CD1c-positive myeloid dendritic cell (primary cell): ENCODE measurements at regions not wholly inside any gene's neighbourhood (a gene's known extent, or its start where the extent isn't known, plus 50 kb on each side); places are given as distances from the start of the nearest gene placed in this dataset.

ENCODE experiments used
- DNase-seq: peaks from one replicate; pipeline ENCODE4 v3.0.0-alpha.2; 2016; ENCODE audit errors: extremely low spot score

DNA sequence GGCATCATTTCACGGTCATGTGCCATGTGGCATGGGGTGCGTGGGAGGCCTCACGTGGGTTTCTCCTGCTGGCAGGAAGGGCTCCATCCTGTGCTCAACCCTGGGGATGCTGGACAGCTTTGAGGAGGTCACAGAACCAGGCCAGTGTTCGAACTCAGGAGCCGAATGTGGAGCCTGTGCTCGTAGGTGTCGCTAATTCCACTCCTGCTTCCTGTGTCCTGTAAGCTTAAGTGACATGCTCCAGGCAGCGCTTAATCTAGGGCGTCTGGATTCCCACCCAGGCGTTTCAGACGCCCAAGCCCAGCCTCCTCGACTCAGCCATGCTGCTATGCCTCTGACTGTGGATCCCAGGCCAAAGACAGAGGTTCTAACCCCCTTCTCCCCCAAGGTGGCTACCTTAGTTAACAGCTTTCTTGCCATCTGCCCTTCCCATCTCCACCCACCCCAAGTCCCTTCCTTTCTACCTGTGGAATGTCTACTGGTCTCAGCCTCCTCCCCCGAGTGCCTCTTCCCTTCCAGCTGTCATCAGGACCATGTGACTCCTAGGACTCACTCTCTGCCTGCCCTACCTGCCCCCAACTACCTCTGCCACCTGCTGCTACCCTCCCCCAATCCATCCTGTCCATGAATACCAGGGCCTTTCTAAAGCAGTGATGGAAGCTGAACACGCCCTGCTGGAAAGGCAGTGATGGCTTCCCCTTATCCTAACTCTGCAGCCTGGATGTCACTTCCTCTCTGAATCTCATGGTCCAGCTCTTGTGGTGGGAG, 255.1 kb downstream of the CDH26 start:
- DNase-seq = no peak

DNA sequence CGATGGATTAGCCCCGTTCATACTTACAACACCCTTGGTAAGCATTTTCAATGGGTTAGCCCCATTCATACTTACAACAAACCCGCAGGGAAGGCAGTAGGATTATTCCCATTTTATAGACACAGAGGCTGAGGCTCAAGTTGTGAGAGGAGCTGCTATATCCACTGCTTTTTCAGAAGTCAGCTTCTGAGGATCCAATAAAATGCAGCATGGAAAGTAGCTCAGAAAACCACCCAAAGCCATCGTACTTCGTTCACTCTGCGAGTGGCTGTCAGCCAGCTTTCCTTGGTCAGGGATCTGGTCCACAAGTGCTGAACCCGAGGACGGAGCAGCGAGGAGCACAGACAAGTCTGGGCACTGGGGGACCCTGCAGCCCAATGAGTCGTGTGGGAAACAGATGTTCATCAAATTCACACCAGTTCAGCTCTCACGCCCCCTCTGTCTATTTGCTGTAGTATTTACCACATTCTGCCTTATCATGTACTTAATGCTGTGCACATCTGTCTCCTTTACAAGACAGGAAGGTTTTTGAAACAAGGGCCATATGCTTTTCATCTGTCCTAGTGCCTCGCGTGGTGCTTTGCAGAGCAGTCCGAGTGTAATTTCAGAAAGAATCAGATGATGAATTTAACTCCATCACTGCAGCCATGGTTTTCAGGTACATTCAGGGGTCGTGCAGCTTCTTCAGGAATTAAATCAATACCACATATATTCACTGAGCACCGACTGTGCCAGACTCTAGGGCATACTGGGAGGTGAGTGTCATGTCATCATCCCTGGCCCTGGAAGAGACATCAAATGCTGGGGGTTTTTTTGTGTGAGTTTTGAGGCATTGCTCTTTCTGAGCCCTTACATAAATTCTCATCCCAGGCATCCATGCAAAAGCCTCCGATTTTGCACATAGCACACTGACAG, 256.9 kb downstream of the CDH26 start:
- no peak for DNase-seq

DNA sequence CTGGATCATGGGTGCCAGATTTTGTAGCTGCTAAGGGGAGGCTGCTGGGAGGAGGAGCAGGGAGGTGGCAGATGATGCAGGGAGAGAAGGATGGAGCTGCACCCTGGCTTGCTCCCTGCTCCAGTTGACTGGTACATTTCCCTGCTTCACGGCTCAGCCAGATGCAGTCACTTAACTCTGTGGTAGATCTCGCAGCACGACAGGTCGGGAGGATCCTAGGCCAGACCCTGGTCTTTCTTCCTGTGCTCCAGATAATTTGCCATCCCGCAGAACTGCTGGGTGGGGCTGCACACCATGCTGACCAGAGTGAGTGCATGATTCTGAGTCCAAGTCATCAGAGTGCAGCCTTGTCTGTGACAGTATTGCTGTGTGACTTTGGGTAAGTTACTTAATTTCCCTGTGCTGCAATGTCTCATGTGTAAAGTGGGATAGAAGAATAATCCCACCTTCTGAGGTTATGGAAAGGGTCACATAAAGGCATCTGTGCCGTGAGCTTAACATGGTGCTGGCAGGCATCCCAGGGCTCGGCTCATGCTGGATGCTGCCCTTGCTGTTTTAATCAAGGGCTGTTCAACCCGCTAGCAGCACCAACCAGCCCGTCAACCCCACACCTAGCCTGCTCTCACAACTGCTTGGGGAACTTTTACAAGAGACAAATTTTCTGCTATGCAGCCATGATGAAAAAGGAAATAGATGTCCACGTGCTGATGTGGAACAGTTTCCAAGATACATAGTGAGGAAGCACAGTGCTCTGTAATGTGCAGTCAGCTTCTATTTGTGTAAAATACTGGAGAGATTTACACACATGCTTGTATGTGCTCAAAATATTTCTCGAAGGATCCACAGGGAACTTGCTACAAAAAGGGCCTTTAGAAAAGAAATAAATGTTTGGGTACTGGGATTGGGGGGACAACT, 257.9 kb downstream of the CDH26 start:
- DNase-seq = no peak

DNA sequence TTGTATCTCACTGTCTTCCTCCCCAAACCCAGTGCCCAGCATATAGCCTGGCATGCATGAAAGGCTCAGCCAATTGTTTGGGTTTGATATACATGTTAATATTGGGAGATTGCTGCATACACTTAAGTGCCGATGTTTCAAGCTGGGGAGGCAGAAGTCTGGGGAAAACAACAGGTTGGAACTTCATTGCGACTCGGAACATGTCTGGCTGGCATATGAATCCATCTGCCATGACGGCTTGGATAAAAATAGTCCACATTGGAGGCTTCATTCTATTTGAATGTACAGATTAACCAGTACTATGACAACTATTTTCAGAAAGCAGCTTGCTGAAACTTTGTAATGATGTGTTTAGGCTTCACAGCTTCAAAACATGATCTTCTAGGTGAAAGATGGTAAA, 261.0 kb downstream of the CDH26 start:
- no peak for DNase-seq

DNA sequence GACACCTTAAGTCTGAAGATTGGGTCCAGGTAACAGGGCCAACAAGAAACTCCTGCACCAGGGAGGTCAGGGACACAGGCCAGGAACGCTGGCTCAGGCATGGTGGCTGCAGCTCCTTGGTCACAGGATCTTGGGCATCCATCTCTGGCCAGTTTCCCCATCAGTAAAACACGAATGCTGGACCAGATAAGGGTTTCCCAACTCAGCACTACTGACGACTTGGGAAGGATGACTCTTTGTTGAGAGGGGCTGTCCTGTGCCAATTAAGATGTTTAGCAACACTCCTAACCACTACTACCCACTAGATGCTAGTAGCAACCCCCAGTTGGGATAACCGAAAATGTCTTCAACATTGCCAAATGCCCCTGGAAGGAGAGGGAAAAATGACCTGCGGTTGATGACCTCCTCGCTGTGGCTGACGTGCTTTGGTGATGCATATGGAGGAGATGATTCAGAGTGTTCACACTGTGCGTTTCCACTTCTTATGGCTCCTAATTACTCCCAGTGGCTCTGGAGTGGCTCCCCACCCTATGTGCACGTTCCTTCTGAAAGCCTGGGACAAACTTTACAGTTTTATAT, 261.9 kb downstream of the CDH26 start:
- DNase-seq = no peak

DNA sequence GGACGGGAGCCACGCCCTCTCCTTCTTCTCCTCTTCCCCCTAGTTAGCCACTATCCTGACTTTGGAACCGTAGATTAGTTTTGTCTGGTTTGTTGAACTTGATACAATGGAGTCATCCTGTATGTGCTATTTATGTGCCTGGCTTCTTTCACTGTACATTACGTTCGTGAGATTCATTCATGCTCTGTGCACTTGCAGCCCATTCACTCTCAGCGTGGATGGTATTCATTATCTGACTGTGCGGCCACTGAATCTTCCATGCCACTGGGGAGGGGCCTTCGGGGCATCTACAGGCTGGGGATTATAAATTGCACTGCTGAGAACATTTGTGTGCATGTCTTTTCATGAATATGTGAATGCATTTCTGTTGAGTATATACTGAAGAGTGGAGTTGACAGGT, 262.5 kb downstream of the CDH26 start:
- DNase-seq = no peak

DNA sequence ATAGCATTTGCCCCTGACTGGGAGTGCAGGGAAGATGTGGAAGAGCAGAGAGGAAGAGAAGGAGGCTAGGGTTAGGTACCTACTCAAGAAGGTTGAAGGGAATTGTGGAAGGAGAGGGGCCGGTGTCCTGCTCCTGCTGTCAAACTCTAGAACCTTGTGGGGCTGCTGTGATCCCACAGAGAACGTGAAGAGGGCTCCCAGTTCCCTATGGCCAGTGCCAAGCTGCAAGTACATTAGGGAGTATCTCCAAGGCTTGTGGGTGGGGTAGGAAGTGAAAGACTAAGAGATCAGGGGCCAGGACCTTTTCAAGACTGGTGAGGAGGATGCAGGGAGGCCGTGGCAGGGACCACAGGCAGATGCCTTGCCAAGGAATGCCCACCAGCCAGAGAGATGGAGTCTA, 263.4 kb downstream of the CDH26 start:
- no peak for DNase-seq

DNA sequence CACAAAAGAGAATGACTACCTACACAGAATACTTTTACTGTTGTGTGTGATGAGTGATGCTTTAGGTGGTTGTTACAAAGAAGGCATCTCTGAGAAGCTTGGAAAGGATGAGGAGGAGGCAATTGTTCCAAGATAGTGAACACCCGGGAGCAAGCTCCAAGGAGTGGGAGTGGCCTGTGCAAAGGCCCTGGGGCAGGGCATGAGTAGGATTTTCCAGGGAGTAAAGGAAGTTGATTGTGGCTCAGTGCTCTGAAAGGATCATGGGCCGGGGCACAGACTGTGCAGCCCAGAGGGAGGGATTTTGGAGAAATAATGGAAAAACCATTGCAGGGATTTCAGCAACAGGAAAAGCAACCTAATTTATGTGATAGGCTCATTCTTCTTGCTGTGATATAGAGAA, 264.3 kb downstream of the CDH26 start:
- DNase-seq = no peak

DNA sequence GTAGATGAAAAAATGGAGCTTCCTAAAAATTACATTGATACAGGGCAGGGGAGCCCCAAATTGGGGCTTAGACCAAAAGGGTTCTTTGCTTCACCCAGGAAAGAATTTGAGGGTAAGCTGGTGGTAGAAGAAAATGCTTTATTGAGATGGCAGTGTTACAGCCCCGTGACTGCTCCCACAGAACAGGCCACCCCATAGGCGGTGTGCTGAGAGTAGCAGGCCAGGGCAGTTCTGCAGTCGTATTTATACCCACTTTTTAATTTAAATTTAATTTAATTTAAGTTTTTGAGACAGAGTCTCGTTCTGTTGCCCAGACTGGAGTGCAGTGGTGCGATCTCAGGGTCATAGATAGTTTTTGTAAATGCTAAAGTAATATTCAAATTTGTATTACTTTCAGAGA, 265.0 kb downstream of the CDH26 start:
- DNase-seq = no peak

DNA sequence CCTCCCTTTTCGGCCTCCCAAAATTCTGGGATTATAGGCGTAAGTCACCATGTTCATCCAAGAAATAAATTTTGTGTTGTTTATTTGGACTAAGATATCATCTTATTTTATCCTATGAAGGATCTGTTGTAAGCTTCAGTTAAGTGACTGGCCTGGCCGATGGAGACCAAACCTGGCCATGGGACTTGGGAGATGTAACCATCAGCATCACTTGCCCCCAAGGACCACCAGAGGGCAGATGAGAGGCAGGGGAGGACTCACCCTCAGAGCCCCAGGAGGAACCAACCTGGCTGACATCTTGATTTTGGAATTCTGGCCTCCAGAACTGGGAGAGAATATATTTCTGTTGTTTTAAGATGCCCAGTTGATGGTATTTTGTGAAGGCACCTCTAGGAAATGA, 266.7 kb downstream of the CDH26 start:
- no peak for DNase-seq

DNA sequence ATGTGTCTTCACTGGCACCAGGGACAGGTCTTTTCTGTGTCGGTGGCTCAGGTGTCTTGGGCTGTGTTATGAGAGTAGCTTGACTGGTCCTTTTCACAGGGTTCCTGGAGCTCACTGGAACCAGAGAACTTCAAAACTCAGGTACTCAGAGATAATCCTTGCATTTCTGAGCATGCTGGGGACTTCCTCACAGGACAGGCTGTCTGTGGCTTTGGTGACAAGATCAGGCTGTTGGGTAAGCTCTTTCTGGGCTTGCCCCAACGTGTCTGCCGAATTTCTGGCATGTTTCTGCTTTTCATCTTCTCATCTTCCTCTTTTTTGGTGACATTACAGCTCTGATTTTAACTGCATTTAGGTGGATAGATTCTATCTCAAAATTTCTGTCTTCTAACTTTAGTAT, 270.0 kb downstream of the CDH26 start:
- peak; percentile 73 for DNase-seq

DNA sequence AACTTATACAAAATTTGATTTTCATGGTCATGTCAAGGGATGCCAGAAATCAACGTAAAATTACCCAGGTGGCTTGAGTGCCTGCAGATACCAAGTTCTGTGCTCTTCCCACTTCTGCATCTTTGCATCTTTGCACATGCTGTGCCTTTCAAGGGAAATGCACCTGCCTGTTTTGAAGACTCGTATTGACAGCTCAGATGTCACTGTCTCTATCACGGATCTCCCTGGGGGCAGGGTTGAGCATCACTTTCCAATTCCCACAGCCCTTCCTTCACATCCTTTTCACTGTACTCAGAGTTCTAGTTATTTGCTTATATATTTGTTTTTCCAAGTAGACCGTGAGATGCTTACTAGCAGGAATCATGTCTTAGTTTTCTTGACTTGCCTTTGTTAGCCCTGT, 274.2 kb downstream of the CDH26 start:
- DNase-seq = no peak

DNA sequence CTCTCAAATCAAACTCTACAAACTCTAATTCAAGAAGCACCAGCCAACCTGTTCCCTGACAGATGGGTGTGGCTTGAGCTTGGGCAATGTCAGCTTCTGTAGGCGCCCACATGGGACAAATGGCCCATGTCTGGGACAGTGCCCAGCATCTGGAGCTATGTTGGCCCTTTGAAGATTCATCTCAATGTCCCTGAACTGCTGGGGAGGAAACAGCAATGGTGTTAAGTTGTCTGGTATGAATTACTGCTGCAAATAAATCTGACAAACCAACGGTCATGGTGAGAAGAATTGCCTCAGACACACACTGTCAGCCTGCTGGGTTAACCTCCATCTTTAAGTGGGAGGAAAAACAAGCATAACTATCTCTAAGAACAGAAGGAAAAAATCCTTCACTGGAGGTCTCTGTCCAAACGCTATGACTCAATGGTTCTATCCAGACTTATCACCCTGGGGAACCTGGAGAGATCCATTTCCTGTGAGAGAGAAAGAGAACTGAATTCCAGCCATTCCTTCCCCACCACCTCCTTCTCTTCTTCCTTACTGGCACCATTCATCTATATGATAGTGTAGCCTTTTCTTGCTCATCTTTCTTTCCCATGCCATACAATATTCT, 274.9 kb downstream of the CDH26 start:
- no peak for DNase-seq

DNA sequence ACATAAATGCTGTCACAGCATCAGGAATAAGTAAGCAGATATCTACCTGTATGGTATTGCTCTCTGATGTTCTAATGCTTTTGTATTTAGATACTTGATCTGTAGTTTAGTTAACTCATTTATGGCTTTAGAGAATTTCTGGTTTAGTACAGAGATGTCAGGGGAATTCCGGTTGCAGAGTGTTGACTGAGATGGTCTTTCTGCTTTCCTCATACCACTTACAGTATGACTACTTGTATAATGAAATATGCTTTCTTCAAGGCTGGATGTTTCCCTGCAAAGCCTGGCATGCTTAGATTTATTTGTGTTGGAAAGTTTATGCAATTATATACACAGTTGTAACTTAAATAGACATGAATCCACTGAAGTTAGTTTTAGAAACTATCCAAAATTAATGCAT, 278.4 kb downstream of the CDH26 start:
- no peak for DNase-seq

DNA sequence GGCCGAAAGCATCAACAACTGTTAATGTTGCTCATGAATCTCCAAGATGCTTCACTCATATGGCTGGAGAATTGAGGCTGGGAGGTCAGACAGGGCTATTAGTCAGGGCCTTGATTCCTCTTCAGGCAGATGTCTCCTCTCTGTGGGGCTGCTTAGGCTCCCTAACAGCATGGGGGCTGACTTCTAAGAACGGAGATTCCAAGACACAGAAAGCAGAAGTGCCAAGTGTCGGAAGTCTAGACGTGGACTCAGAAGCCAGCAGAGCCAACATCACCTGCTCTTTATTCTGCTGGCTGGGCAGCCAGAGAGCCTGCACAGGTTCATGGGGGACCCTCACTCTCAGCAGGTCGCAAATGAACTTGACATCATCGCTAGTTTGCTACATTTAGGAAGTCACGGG, 279.8 kb downstream of the CDH26 start:
- no peak for DNase-seq

DNA sequence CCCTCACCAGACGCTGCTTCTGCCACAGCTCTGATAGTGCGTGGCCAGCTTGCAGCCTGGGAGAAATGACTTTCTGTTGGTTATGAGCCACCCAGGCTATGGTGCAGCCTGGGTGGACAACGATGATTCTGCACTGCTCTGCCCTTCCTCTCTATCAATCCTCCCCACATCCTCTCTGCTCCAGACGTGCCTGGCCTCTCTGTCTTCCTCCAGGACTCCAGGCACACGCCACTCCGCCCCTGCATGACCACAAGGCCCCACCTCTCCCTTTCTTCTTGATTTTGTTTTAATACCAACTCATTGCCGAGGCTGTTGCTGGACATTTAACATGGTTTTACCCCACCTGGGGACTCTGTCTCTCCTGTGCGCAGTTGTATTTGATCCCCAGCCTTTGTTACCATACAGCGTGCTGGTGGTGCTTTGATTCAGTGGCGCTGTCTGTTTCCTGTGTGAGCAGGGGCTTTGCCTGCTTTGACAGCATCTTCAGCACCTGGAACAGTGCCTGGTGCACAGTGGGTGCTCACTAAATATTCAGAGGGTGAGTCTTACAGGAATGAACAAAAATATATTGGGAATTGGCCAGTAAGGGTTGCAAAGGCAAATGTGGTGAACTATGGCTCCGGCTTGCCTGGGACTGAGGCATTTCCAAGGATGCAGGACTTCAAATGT, 280.9 kb downstream of the CDH26 start:
- no peak for DNase-seq

DNA sequence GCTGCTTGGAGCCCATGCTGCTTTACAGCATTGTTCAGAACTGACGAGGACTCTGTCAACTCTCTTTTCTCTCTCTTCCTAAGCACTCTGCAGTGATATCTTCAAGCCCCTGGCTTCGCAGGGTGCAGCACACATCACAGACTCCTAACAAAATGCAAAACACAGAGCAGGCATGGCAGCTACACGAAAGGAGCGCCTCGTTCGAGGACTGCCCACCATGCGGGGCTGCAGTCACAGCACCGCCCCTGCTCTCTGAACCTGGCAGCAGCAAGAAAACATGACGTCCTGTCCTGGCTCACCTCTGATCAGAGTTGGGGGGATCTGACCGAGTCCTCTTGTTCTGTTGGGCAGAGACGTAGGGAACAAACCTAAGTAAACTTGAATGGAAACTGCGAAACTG, 281.7 kb downstream of the CDH26 start:
- DNase-seq = no peak

DNA sequence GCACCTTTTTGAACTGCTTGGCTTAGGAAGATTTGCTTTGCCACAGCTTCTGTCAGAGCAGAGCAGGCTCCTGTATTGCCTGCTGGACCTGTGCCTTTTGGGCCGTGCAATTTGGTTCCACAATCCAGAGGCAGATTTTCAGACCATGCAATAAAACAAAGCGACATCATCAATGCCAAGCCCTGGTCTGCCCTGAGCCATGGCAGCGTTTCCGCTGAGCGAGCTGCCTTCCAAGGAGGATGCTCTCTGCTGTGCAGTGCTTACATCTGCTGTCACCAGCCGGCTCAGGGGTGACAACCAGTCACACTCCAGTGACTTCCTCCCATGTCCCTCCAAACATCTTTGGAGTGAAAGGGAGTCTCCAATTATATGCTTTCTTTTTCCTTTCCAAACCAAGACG, 282.2 kb downstream of the CDH26 start:
- no peak for DNase-seq

DNA sequence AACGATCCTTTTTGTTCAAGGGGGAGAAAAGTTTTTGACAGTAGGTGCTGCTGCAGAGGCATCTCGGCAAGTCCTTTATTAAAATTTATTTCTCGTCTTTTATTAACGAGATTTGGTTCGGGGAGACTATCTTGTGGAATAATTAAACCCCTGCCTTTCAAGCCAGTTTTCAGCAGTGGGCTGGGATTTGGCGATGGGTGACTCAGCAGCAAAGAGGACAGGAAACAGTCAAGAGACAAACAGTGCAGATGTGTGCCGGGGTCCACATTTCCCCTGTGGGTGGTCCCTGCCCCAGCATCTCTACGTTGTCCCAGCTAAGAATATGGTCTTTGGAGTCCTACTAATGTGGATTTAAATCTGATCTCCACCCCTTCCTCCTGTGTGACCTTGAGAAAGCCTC, 282.8 kb downstream of the CDH26 start:
- DNase-seq = no peak

DNA sequence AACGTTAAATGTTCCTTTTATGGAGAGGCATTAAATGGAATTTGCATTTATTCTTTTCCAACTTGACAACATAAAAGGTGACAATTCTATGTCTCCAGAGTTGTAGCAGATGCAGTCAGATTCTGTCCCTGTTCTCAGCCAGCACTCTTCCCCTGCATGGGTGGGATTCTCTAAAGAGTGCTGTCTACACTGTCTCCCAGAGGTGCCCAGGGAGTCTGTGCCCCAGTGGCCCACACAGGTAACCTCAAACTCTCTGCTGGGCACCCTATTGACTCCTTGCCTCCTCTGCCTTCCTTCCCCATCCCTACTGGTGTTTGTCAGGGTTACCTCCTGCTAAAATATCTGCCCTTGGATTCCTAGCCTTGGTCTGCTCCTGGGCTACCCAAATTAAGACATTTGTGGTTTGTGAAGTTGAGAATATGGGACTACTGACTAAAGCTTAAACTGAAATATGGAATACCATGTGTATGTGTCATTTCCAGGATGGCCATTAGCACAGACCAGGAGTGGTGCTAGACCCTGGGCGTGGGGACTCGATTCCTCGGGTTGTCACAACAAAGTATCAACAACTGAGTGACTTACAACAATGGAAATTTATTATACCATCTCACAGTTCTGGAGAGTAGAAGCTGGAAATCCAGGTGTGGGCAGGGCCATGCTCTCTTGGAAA, 284.7 kb downstream of the CDH26 start:
- no peak for DNase-seq
